ENCODE measurements at regions not wholly inside any gene's neighbourhood (a gene's known extent, or its start where the extent isn't known, plus 50 kb on each side); places are given as distances from the start of the nearest gene placed in this dataset.

DNA sequence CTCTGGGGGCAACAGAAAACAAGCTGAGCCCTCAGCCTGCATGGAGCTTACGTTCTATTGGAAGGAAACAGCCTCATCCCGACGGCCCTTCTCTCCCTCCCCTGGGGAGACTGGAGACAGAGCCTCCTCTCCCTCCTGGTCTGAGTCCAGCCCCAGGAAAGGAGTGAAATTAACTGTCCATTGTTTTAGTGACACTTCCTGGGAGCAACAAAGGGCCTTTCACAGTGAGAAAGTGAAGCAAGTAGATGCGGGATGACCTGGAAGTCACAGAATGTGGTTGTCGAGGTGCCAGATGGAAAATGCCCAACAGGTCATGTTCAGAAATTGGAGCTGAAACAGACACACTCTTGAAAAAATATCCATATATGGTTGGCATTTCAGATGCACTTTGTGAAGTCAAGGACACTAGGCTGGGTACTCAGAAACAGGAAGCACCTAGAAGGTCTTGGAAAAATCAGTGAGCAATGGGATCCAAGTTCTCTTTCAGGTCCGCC, 77.8 kb downstream of the TFAP2C start:
- TF ChIP-seq, protein P1, sequence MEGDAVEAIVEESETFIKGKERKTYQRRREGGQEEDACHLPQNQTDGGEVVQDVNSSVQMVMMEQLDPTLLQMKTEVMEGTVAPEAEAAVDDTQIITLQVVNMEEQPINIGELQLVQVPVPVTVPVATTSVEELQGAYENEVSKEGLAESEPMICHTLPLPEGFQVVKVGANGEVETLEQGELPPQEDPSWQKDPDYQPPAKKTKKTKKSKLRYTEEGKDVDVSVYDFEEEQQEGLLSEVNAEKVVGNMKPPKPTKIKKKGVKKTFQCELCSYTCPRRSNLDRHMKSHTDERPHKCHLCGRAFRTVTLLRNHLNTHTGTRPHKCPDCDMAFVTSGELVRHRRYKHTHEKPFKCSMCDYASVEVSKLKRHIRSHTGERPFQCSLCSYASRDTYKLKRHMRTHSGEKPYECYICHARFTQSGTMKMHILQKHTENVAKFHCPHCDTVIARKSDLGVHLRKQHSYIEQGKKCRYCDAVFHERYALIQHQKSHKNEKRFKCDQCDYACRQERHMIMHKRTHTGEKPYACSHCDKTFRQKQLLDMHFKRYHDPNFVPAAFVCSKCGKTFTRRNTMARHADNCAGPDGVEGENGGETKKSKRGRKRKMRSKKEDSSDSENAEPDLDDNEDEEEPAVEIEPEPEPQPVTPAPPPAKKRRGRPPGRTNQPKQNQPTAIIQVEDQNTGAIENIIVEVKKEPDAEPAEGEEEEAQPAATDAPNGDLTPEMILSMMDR (IDR thresholded peaks at IDR 0.05) = no peak
- TF ChIP-seq POLR2AphosphoS5 (IDR thresholded peaks at IDR 0.05) = peak in 1 of 3 donors; percentile 76
